Osteoblast (primary cell): ENCODE measurements at regions not wholly inside any gene's neighbourhood (a gene's known extent, or its start where the extent isn't known, plus 50 kb on each side); places are given as distances from the start of the nearest gene placed in this dataset.

Experiments used
- DNase-seq: peaks from one replicate; pipeline ENCODE4 v3.0.0; 2011; ENCODE audit warnings: low spot score, mixed read lengths; ENCODE audit not compliant: insufficient read length; ENCODE audit errors: missing footprints
- H2AFZ ChIP-seq: 2 replicates; pipeline ENCODE4 v1.6.0; 2011; ENCODE audit warnings: mild to moderate bottlenecking, low read length
- H3K27ac ChIP-seq: 2 replicates; pipeline ENCODE4 v1.5.1; 2011; ENCODE audit warnings: mild to moderate bottlenecking, low read depth, low read length, moderate library complexity
- H3K27me3 ChIP-seq: 2 replicates; pipeline ENCODE4 v1.6.0; 2012; ENCODE audit warnings: mild to moderate bottlenecking, control low read depth, inconsistent platforms, low read length, moderate library complexity; ENCODE audit not compliant: insufficient read depth
- H3K36me3 ChIP-seq: 2 replicates; pipeline ENCODE4 v1.5.1; 2011; ENCODE audit warnings: mild to moderate bottlenecking, low read length, control low read depth, moderate library complexity; ENCODE audit not compliant: insufficient read depth
- H3K4me1 ChIP-seq: 2 replicates; pipeline ENCODE4 v1.5.1; 2011; ENCODE audit warnings: mild to moderate bottlenecking, low read length, control low read depth, moderate library complexity; ENCODE audit not compliant: insufficient read depth
- H3K4me2 ChIP-seq: 2 replicates; pipeline ENCODE4 v1.6.0; 2011; ENCODE audit warnings: mild to moderate bottlenecking, low read length; ENCODE audit not compliant: insufficient read depth
- H3K4me3 ChIP-seq: fragments of 200-600 bp; sonication (generic); 3 replicates; pipeline ENCODE4 v1.5.1; 2012; ENCODE audit warnings: mild to moderate bottlenecking, low read length, inconsistent platforms; ENCODE audit not compliant: insufficient read depth
- H3K79me2 ChIP-seq: 2 replicates; pipeline ENCODE4 v1.6.0; 2012; ENCODE audit warnings: mild to moderate bottlenecking, low read length, control low read depth, inconsistent platforms; ENCODE audit not compliant: insufficient read depth
- H3K9me3 ChIP-seq: 2 replicates; pipeline ENCODE4 v1.5.1; 2011; ENCODE audit warnings: low read depth, low read length, control low read depth
- H4K20me1 ChIP-seq: 2 replicates; pipeline ENCODE4 v1.6.0; 2012; ENCODE audit warnings: mild to moderate bottlenecking, low read length, control low read depth; ENCODE audit not compliant: insufficient read depth
- TF ChIP-seq, protein P1 (sequence below): IDR thresholded peaks from 2 replicates; pipeline ENCODE4 v1.5.1; 2011; ENCODE audit warnings: mild to moderate bottlenecking, low read depth, low read length, moderate library complexity; ENCODE audit errors: extremely low read depth

DNA sequence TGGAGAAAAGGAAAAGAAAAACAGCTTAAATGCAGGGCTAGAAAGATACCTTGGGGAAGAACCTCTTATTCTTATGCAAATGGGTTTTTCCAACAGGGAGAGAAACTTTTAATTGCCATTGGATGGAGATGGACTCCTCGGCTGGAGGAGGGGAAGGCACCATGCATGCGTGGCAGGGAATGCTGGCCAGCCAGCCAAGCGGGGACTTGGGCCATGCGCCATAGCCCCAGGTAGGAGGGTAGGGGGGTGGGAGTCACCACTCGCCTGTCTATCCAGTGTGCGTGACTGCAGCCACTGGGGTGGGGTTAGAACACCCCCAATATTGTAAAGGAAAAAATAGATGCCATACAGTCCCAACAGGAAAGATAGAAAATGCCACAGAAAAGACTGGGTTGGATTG lies 119.9 kb upstream of the ELAVL2 start:
- H3K27ac ChIP-seq = no peak overlapping the region
- no peak overlapping the region for H3K4me2 ChIP-seq
- no peaks in the 10 kb centered on the region for H3K27me3 ChIP-seq
- no peaks in the 10 kb centered on the region for H4K20me1 ChIP-seq
- H2AFZ ChIP-seq = no peak overlapping the region
- no peak overlapping the region for H3K4me3 ChIP-seq
- no peak for DNase-seq
- no peaks in the 10 kb centered on the region for H3K79me2 ChIP-seq
- TF ChIP-seq, protein P1, sequence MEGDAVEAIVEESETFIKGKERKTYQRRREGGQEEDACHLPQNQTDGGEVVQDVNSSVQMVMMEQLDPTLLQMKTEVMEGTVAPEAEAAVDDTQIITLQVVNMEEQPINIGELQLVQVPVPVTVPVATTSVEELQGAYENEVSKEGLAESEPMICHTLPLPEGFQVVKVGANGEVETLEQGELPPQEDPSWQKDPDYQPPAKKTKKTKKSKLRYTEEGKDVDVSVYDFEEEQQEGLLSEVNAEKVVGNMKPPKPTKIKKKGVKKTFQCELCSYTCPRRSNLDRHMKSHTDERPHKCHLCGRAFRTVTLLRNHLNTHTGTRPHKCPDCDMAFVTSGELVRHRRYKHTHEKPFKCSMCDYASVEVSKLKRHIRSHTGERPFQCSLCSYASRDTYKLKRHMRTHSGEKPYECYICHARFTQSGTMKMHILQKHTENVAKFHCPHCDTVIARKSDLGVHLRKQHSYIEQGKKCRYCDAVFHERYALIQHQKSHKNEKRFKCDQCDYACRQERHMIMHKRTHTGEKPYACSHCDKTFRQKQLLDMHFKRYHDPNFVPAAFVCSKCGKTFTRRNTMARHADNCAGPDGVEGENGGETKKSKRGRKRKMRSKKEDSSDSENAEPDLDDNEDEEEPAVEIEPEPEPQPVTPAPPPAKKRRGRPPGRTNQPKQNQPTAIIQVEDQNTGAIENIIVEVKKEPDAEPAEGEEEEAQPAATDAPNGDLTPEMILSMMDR = no peak
- H3K4me1 ChIP-seq = no peaks in the 10 kb centered on the region
- no peaks in the 10 kb centered on the region for H3K36me3 ChIP-seq
- no peaks in the 10 kb centered on the region for H3K9me3 ChIP-seq

DNA sequence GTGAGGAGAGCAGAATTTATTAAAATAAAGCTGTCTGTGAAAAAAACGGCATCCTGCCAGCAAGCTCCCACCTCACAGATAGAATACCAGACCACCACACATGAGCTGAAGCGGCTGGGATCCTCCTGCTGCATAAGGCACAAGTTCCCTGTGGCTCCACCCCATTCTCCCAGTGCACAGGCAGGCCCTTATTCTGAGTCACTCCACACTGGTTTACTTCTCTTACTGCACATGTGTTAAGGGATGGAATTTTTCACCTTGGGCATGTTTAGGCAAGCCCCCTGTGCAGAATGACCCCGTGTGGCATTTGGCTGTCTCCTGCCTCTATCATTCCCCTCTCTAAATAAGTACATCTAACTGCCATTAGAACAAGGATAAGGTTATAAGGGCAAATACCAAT lies 115.0 kb upstream of the ELAVL2 start:
- Histone ChIP-seq H3K27me3 (no peaks in the 10 kb centered on the region), H3K27ac (no peak overlapping the region), H3K9me3 (no peaks in the 10 kb centered on the region), H2AFZ (no peak overlapping the region), H4K20me1 (no peaks in the 10 kb centered on the region), H3K79me2 (no peaks in the 10 kb centered on the region), H3K36me3 (no peaks in the 10 kb centered on the region), H3K4me2 (no peak overlapping the region), H3K4me3 (no peak overlapping the region), H3K4me1 (no peaks in the 10 kb centered on the region)
- TF ChIP-seq, protein P1 = no peak
- no peak for DNase-seq

DNA sequence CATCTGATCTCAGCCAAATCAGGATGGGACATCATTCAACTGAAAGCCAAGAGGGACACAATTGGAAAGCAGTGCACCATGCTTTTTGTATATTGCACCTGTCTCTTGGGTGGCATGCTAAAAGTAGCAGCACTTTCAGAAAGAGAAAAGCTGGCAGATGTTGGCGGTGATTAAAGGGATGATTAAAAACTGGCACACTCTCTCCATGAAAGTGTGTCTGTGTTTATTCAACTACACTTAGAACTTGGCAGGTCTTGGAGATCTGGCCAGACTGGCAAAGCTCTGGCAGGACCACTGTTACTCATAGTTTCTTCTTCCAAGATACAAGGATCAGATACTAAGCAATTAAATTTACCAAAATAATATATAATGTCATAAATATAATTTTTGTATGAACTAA lies 112.9 kb upstream of the ELAVL2 start:
- H3K9me3 ChIP-seq = no peaks in the 10 kb centered on the region
- no peak overlapping the region for H2AFZ ChIP-seq
- H3K27ac ChIP-seq = no peak overlapping the region
- no peaks in the 10 kb centered on the region for H3K79me2 ChIP-seq
- DNase-seq = no peak
- TF ChIP-seq, protein P1 = no peak
- H4K20me1 ChIP-seq = no peaks in the 10 kb centered on the region
- no peak overlapping the region for H3K4me3 ChIP-seq
- H3K4me1 ChIP-seq = no peaks in the 10 kb centered on the region
- H3K27me3 ChIP-seq = no peaks in the 10 kb centered on the region
- H3K36me3 ChIP-seq = no peaks in the 10 kb centered on the region
- H3K4me2 ChIP-seq = no peak overlapping the region

DNA sequence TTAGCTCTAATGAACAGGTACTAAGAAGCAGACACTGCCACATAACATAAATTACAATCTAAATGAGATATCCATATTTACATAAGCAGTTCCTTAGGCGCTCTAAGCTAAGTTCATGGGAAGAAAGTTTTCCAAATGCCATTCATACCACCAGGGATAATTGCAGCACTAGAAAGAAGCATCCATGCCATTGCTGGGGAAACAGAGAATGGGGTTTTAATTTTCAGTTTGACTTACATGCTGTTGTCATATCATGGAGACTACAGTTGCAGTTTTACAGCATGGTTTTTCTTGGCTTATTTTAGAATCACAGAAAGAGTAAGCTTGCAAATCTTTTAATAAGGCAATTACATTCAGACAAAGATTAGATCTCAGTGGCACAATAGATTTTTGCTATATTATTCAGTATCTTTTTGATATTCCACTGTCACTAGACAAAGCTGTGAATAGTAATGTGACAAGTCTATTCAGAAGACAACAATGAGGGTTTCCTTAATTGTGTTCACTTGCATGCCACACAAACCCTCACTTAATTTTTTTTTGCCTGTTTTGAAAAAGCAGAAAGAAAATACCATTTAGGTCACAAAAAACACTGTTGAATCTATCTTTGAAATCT lies 108.4 kb upstream of the ELAVL2 start:
- no peak for DNase-seq
- no peak overlapping the region for H3K27ac ChIP-seq
- H2AFZ ChIP-seq = no peak overlapping the region
- H3K36me3 ChIP-seq = no peaks in the 10 kb centered on the region
- TF ChIP-seq, protein P1 = no peak
- H3K4me2 ChIP-seq = no peak overlapping the region
- H3K27me3 ChIP-seq = no peaks in the 10 kb centered on the region
- no peak overlapping the region for H3K4me3 ChIP-seq
- no peaks in the 10 kb centered on the region for H4K20me1 ChIP-seq
- no peaks in the 10 kb centered on the region for H3K4me1 ChIP-seq
- H3K9me3 ChIP-seq = no peaks in the 10 kb centered on the region
- no peaks in the 10 kb centered on the region for H3K79me2 ChIP-seq
